T47D (cell line): ENCODE measurements at regions not wholly inside any gene's neighbourhood (a gene's known extent, or its start where the extent isn't known, plus 50 kb on each side); places are given as distances from the start of the nearest gene placed in this dataset.
"Not testable (repeated sequence)": the region's sequence is repeated elsewhere in the genome, so short reads cannot be mapped to it uniquely, and the experiment has no call there.

ENCODE experiments used
- DNase-seq, 2 experiments: peaks; one replicate each; pipeline versions ENCODE4 v3.0.0 to v3.0.0-alpha.2; 2011 to 2012; ENCODE audit warnings: low read depth in 1 of 2, low spot score in 1 of 2
- JUND ChIP-seq: IDR thresholded peaks from 2 replicates; pipeline ENCODE4 v1.6.1; 2012; ENCODE audit warnings: low read depth
- in situ Hi-C: cut with HindIII; loops from 2 replicates; pipeline ENCODE4 v1.10.0; 2016; ENCODE audit warnings: low sequenced_read_pairs, low pct_unique_long_range_greater_than_20kb

DNA sequence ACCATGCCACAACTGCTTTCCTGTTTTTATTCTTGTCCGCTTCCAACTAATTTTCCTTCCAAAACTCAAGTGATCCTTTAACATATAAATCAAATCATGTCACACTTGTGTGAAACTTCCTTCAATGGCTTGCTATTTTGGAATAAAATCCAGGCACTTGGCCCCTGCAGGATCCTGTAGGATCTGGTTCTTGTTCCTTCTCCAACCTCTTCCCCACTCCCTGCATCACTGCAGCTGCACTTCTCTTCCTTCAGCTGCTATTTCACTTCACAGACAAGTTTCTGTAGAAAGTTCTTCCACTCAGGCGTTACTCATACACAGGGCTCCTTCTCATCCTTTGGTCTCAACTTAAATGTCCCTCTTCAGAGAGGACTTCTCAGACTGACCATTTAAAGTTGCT is 239.7 kb upstream of the BTG1 start:
- no peak for TF ChIP-seq JUND
- no peak for DNase-seq
- in situ Hi-C loops, result no loop called here

DNA sequence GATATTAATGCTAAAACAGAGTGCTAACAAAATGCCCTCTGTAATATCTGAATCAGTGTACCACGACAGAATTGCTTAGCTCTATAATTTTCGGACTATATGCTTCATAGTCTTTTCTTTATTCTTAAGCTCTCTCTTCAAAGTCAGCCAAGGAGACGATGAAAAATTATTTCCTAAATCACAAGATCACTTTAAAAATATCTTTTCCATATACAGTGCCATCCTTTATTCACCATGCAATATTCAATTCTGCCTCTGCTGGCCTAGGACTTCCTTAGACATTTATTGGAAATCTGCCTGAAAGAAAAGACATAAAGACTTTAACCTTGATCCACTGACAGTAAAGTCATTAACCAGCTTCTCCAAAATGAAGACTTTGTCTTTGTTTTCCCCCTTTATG is 238.9 kb upstream of the BTG1 start:
- no peak for TF ChIP-seq JUND
- no peak for DNase-seq

DNA sequence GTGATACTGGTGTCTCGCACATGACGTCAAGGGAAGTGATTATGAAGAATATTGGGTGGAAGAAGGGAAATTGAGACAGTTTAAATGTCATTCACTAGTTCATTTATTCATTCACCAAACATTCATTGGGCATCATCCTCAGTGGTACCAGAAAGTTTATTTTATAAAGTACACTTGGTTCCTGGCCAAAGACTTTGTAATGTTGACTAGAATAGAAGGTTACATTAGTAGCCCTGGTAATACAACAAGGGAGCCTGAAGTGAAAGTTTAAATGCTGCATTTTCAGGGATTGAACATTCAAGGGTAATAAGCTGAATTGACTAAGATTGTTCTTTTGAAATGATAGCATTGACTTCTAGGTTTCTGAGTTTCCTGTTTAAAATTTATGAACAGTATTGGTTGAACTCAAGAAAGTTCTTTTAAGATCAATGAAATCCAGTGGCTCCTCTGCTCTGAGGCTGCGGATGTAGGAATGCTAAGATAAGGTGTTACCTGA is 236.8 kb upstream of the BTG1 start:
- DNase-seq, result no peak
- no peak for TF ChIP-seq JUND
- in situ Hi-C loops, result no loop called here

More for the DNA sequence above, 238.9 kb upstream of the BTG1 start:
- in situ Hi-C loops, result no loop called here

DNA sequence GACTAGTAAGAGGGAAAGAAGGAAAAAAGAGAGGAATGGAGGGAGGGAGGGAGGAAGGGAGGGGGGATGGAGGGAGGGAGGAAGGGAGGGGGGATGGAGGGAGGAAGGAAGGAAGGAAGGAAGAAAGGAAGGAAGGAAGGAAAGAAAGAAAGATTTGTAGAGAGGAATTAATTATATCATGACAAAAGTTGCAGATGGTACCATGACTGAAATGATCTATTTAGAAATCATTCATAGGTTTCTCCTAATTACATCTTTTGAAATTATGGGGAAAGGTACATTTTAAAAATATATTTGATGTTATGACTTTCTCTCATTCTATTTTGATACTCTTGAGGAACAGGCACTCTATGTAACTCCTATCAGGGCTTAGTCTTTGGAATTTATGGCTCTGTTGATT is 236.2 kb upstream of the BTG1 start:
- in situ Hi-C loops, result no loop called here
- no peak for TF ChIP-seq JUND
- no peak for DNase-seq

DNA sequence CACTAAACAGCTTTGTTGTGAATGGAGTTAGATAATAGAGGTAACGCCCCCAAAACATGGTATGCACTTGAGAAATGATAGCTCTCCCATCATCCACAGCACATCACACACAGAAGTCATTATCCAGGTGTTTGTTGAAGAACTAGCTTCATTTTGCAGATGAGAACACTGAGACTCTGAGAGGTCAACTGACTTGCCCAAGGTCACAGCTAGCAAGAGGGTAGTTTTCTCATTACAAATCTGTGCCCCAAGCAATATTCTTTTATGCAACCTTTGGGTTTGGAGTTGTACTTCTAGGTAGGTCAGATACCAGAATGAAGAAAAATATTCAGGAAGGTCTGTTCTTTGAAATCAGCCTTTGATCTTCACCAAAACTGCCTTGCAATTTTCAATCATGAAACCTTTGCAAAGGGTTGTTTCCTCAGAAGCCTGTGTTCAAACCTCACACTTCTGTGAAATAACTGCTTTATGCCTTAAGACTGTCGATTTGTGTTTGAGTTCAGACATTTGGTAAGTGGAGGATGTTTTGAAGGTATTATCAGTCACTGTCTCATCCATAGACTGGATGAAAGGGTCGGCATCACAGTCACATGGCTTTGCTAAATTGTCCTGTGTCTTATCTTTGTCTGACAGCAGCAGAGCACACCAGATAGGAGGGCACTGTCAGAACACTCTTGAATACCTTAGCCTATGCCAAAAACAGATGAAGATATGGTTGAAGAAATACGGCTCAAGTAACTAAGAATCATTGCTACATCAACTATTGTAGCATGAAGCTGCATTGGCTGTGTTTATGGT is 233.2 kb upstream of the BTG1 start:
- DNase-seq, result no peak
- TF ChIP-seq JUND, result no peak
- in situ Hi-C loops, result no loop called here

DNA sequence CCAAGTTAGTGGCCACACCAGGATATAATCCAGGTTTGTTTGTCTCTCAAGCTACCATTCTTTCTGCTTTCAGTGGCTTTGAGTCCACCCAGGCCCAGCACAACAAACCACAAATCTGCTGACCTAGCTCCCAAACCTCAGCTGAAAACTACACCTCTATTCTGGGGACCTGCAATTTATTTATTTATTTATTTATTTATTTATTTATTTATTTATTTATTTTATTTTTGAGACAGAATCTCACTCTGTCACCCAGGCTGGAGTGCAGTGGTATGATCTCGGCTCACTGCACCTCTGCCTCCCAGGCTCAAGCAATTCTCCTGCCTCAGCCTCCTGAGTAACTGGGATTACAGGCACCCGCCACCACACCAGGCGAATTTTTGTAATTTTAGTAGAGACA is 229.9 kb upstream of the BTG1 start:
- DNase-seq, in situ Hi-C loops: not testable (repeated sequence)

DNA sequence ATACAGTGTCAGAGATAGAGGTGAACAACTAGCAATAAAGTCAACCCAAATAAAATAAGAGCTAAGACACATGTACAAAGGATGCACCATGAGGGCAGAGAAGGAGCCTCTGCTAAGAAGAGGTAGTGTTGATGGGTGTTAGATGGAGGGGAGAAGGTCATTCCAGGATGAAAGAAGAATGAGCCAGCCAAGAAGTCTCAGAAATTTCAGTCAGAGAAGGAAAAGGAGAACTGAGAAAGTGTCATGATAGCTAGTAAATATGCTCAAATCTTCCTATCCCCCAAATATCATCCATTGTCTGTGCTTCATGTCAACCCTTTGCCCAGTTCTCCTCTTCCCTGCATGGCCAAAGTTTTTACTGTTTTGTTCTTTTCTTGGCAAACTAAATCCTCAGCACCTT is 225.2 kb upstream of the BTG1 start:
- DNase-seq, result no peak
- TF ChIP-seq JUND, result no peak
- in situ Hi-C loops, result no loop called here

DNA sequence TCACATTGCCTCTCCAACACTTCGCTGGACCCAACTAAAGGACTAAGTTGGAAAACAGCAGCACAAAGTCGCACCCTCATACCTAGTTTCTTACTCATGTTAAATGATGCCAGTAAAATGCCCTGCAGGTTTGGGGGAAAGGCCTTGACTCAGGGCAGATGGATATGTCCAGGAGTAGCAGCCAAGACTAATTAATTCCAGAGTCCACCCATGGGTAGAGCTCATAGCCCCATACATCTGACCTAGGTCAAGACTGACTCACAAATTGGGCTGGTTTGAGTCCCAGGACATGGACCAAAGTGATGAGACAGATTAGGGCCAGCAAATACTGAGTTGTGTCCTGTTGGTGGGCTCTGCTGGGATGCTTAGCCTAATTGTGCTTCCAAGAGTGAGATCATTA is 224.0 kb upstream of the BTG1 start:
- in situ Hi-C loops, result no loop called here
- no peak for TF ChIP-seq JUND
- DNase-seq, result no peak

DNA sequence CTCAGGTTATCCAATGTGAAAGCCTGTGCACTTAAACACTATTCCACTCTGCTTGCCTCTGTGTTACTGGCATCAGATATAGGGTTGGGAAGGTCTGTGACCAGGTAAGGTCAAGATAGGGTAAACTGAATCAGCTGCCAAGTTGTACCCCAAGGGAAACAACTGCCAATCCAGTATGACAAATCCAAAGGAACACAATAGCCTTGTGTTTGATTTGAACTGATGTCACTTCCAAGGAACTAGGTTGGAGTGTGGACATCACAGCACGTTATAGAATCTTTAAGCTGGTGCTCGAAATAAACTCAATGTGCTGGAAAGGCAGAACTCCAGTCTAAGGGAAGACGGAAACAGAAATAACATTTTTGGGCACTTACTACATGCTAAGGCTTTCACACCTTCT is 223.4 kb upstream of the BTG1 start:
- in situ Hi-C loops, result no loop called here
- no peak for DNase-seq
- TF ChIP-seq JUND, result no peak

DNA sequence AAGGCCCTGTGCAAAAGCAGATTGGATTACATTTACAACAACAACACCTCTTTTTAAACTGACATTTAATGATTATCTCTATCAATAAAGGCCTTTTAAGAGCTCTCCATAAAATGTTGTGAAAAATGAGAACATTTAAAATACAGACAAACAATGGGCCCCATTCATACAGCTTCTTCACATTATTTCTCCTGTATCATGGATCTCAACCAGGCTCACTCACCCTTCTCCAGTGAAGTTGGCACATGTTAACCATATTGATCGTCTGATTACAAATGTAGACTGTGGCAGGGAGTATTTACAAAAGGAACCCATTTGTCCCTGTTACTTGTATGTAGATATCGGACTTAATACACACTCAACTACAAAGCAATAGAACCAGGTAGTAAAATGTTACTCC is 220.2 kb upstream of the BTG1 start:
- in situ Hi-C loops, result no loop called here
- no peak for TF ChIP-seq JUND
- no peak for DNase-seq

DNA sequence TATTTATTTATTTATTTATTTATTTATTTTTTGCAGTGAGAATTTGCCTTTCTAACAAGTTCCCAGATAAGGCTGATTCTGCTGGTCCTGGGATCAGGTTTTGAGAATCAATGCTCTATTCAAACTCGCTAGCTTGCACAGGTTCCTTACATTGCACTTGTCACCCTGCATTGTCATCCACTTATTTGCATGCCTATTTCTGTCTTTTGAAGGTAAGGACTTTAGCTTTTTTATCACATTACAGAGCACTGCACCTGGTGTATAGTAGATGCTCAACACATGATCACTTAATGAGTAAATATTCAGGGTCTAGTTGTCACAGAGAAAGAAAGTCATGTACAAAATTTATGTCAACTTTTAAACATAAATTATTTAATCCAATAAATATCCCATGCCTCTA is 219.7 kb upstream of the BTG1 start:
- in situ Hi-C loops, result no loop called here
- no peak for TF ChIP-seq JUND
- no peak for DNase-seq

DNA sequence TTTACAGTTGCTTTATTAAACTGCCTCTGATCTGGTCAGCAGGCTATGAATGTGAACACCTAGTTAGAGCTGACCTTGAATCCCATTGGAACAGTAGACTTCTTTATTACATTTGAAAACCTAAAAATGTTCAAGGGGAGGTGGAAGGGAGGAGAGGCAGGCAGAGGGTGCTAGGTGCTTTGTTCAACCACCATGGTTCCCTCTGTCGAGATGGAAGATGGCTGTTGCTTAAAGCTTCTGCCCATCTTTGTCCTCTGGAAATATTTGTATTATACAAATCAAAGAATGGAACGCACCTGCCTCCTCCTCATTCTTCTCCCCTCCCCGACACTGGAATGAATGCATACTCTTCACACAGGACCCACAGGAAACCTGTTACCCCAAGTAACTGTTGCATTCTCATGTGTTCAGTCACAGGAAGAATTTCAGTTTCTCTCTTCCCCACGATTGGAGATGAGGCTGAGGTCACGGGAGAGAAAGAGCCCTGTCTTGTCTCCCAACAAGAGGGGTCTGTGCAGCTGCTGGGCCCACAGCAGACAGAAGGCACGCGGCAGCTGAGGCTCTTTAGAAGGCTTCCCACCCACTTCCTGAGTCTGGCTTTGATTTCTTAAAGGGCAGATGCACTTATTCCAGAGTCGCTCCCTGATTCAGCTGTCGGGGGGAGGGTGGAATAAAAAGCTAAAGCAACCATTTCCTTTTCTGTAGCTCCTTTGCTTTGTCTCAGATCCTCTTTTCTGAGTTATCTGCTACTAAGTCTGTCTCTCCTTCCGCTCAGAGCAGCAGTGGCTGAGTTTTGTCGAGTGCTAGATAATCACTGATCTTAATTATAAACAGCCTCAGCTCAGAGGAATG is 217.9 kb upstream of the BTG1 start:
- TF ChIP-seq JUND, result no peak
- in situ Hi-C loops, result no loop called here
- no peak for DNase-seq

DNA sequence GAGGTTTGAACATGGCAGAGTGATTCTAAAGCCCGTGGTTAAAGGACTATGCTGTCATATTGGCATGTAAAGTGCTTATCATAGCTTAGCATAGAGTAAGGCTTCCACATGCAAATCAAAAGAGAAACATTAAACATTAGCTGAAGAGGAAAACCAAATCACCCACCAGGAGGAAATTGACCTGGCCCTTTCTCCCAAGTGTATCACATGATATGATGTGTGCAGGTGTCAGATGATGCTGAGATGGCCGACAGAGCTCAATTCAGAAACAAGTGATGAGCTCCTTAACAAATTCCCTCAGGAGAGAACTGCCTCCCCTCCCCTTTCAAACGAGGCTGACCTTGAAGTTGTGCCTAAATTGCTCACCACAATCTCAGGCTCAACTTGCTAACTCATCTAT is 217.1 kb upstream of the BTG1 start:
- TF ChIP-seq JUND, result no peak
- in situ Hi-C loops, result no loop called here
- DNase-seq, result no peak

DNA sequence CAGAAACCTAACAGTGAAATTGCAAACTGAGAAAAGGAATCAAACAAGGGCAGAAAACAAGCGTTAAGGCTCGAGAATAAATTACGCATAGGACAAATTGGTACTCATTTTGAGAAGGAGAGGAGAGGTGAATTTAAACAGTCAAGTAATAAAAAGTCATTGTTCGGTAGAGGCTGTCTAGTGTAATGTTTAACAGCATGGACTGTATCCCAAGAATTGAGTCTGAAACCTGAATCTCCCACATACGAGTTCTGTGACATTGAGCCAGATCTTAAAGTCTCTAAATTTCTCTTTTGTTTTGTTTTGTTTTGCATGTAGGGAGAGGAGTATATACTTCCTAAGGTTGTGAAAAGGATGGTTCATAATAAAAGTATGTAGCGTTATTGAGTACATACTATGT is 216.5 kb upstream of the BTG1 start:
- no peak for DNase-seq
- no peak for TF ChIP-seq JUND
- in situ Hi-C loops, result no loop called here
